Mammary epithelial cell (primary cell): ENCODE measurements at regions not wholly inside any gene's neighbourhood (a gene's known extent, or its start where the extent isn't known, plus 50 kb on each side); places are given as distances from the start of the nearest gene placed in this dataset.

Experiments used
- EZH2 ChIP-seq: IDR thresholded peaks from 2 replicates; pipeline ENCODE4 v1.6.1; 2012; ENCODE audit warnings: low read length, inconsistent platforms, borderline replicate concordance
- TF ChIP-seq, protein P1 (sequence below), 2 donors: IDR thresholded peaks in 1 of 2; conservative IDR thresholded peaks in 1 of 2; 2 replicates each; pipeline ENCODE4 v1.5.1; 2011 to 2012; ENCODE audit warnings: inconsistent platforms in 2 of 2, low read length in 2 of 2, mild to moderate bottlenecking in 2 of 2, control low read depth in 1 of 2, low read depth in 1 of 2; ENCODE audit not compliant: insufficient read depth in 1 of 2; ENCODE audit errors: extremely low read depth in 1 of 2

DNA sequence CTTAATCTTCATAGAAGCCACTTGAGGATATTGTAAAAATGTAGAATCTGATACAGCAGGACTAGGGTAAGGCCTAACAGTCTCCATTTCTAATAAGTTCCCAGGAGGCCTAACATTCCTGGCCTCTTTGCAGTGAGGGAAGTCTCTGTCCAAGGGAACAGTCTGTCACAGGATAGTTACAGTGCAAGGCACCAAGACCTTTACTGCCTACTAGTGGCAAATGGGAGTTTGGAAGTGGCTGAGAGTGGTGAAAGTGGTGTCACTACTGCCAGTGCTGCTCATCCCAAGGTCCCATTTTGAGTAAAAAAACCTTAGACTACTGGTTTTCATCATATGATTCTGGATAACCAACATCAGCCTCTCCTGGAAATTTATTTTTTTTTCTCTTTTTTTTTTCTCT is 619.5 kb upstream of the SEMA3D start:
- TF ChIP-seq, protein P1, sequence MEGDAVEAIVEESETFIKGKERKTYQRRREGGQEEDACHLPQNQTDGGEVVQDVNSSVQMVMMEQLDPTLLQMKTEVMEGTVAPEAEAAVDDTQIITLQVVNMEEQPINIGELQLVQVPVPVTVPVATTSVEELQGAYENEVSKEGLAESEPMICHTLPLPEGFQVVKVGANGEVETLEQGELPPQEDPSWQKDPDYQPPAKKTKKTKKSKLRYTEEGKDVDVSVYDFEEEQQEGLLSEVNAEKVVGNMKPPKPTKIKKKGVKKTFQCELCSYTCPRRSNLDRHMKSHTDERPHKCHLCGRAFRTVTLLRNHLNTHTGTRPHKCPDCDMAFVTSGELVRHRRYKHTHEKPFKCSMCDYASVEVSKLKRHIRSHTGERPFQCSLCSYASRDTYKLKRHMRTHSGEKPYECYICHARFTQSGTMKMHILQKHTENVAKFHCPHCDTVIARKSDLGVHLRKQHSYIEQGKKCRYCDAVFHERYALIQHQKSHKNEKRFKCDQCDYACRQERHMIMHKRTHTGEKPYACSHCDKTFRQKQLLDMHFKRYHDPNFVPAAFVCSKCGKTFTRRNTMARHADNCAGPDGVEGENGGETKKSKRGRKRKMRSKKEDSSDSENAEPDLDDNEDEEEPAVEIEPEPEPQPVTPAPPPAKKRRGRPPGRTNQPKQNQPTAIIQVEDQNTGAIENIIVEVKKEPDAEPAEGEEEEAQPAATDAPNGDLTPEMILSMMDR (conservative IDR thresholded peaks at IDR 0.05 in 1 of 2, IDR thresholded peaks at IDR 0.05 in 1 of 2; ENCODE audit: extremely low read depth in 1 of 2, insufficient read depth in 1 of 2, low read depth in 1 of 2, low read length in 2 of 2) = no peak
- no peak for TF ChIP-seq EZH2
